ENCODE measurements at regions not wholly inside any gene's neighbourhood (a gene's known extent, or its start where the extent isn't known, plus 50 kb on each side); places are given as distances from the start of the nearest gene placed in this dataset.

- no peak for TF ChIP-seq CTCF (conservative IDR thresholded peaks at IDR 0.05)
Measured at GRCh38 chr3:18670759-18671158, 245.6 kb upstream of the SATB1 start.

GRCh38 chr3:18669374-18669773, 244.2 kb upstream of the SATB1 start:
- no peak for TF ChIP-seq CTCF (conservative IDR thresholded peaks at IDR 0.05)
- no peak overlapping the region for H3K27ac ChIP-seq

More at GRCh38 chr3:18670759-18671158, 245.6 kb upstream of the SATB1 start:
- H3K27ac ChIP-seq = no peak overlapping the region

GRCh38 chr3:18667552-18667951, 242.4 kb upstream of the SATB1 start:
- no peak overlapping the region for H3K27ac ChIP-seq
- TF ChIP-seq CTCF (conservative IDR thresholded peaks at IDR 0.05) = no peak

- H3K27ac ChIP-seq = no peak overlapping the region
- no peak for TF ChIP-seq CTCF (conservative IDR thresholded peaks at IDR 0.05)
Measured at GRCh38 chr3:18666655-18667054, 241.5 kb upstream of the SATB1 start.

- TF ChIP-seq CTCF (conservative IDR thresholded peaks at IDR 0.05) = no peak
- H3K27ac ChIP-seq = no peak overlapping the region
Measured at GRCh38 chr3:18660059-18660458, 234.9 kb upstream of the SATB1 start.

GRCh38 chr3:18657858-18658820, 233.0 kb upstream of the SATB1 start:
- no peak overlapping the region; the same call in 1 of the 2 replicates for H3K27ac ChIP-seq
- no peak for TF ChIP-seq CTCF (conservative IDR thresholded peaks at IDR 0.05)

- no peak overlapping the region for H3K27ac ChIP-seq
- TF ChIP-seq CTCF (conservative IDR thresholded peaks at IDR 0.05) = no peak
Measured at GRCh38 chr3:18656866-18657265, 231.7 kb upstream of the SATB1 start.

Data from VCaP (cell line).